ENCODE measurements at regions not wholly inside any gene's neighbourhood (a gene's known extent, or its start where the extent isn't known, plus 50 kb on each side); places are given as distances from the start of the nearest gene placed in this dataset.

GRCh38 chr17:45628019-45628418 lies 137.5 kb upstream of the PLEKHM1 start:
- TF ChIP-seq CTCF (IDR thresholded peaks at IDR 0.05 in 4 of 5, conservative IDR thresholded peaks at IDR 0.05 in 1 of 5) (no peak), POLR2A (IDR thresholded peaks at IDR 0.05) (no peak)
